ENCODE measurements at regions not wholly inside any gene's neighbourhood (a gene's known extent, or its start where the extent isn't known, plus 50 kb on each side); places are given as distances from the start of the nearest gene placed in this dataset.
"Not testable (repeated sequence)": the region's sequence is repeated elsewhere in the genome, so short reads cannot be mapped to it uniquely, and the experiment has no call there.

DNA sequence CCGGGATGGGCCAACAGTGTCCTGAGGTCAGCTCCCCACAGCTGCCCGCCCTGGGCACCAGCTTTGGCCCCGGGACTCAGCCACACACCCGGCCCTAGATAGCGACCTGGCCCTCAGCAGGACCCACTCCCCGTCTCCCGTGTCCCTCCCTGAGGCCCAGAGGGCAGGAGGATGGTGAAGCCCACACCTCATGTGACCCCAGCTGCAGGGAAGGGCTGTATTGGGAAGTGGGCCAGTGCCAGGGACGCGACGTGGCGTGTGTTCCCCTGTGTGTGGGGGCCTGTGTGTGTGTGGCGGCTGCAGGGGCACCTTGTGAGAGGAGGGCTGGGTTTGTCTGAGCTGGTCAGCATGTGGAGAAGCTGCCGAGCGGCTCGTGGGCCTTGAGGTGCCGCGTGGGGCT lies 241.7 kb downstream of the TMEM121 start:
- TF ChIP-seq, protein P1, sequence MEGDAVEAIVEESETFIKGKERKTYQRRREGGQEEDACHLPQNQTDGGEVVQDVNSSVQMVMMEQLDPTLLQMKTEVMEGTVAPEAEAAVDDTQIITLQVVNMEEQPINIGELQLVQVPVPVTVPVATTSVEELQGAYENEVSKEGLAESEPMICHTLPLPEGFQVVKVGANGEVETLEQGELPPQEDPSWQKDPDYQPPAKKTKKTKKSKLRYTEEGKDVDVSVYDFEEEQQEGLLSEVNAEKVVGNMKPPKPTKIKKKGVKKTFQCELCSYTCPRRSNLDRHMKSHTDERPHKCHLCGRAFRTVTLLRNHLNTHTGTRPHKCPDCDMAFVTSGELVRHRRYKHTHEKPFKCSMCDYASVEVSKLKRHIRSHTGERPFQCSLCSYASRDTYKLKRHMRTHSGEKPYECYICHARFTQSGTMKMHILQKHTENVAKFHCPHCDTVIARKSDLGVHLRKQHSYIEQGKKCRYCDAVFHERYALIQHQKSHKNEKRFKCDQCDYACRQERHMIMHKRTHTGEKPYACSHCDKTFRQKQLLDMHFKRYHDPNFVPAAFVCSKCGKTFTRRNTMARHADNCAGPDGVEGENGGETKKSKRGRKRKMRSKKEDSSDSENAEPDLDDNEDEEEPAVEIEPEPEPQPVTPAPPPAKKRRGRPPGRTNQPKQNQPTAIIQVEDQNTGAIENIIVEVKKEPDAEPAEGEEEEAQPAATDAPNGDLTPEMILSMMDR (conservative IDR thresholded peaks at IDR 0.05; ENCODE audit: low read depth in 2 of 2): not testable (repeated sequence)
- not testable (repeated sequence) for TF ChIP-seq EZH2phosphoT487 (IDR thresholded peaks at IDR 0.05; ENCODE audit: unreplicated experiment); ZNF114 (CRISPR knock-in tag; IDR thresholded peaks at IDR 0.05); POLR2AphosphoS5 (IDR thresholded peaks at IDR 0.05; ENCODE audit: low read depth); EZH2 (IDR thresholded peaks at IDR 0.05; ENCODE audit: low read depth, unreplicated experiment); JUNB (IDR thresholded peaks at IDR 0.05; ENCODE audit: unreplicated experiment); CREB1 (CRISPR knock-in tag; IDR thresholded peaks at IDR 0.05; ENCODE audit: low read depth)
- TF ChIP-seq, protein P2, sequence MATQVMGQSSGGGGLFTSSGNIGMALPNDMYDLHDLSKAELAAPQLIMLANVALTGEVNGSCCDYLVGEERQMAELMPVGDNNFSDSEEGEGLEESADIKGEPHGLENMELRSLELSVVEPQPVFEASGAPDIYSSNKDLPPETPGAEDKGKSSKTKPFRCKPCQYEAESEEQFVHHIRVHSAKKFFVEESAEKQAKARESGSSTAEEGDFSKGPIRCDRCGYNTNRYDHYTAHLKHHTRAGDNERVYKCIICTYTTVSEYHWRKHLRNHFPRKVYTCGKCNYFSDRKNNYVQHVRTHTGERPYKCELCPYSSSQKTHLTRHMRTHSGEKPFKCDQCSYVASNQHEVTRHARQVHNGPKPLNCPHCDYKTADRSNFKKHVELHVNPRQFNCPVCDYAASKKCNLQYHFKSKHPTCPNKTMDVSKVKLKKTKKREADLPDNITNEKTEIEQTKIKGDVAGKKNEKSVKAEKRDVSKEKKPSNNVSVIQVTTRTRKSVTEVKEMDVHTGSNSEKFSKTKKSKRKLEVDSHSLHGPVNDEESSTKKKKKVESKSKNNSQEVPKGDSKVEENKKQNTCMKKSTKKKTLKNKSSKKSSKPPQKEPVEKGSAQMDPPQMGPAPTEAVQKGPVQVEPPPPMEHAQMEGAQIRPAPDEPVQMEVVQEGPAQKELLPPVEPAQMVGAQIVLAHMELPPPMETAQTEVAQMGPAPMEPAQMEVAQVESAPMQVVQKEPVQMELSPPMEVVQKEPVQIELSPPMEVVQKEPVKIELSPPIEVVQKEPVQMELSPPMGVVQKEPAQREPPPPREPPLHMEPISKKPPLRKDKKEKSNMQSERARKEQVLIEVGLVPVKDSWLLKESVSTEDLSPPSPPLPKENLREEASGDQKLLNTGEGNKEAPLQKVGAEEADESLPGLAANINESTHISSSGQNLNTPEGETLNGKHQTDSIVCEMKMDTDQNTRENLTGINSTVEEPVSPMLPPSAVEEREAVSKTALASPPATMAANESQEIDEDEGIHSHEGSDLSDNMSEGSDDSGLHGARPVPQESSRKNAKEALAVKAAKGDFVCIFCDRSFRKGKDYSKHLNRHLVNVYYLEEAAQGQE (IDR thresholded peaks at IDR 0.05; ENCODE audit: unreplicated experiment): not testable (repeated sequence)
- TF ChIP-seq, protein P3, sequence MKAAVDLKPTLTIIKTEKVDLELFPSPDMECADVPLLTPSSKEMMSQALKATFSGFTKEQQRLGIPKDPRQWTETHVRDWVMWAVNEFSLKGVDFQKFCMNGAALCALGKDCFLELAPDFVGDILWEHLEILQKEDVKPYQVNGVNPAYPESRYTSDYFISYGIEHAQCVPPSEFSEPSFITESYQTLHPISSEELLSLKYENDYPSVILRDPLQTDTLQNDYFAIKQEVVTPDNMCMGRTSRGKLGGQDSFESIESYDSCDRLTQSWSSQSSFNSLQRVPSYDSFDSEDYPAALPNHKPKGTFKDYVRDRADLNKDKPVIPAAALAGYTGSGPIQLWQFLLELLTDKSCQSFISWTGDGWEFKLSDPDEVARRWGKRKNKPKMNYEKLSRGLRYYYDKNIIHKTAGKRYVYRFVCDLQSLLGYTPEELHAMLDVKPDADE (IDR thresholded peaks at IDR 0.05): not testable (repeated sequence)
